HG02571 (cell line): ENCODE measurements at regions not wholly inside any gene's neighbourhood (a gene's known extent, or its start where the extent isn't known, plus 50 kb on each side); places are given as distances from the start of the nearest gene placed in this dataset.
"Not testable (repeated sequence)": the region's sequence is repeated elsewhere in the genome, so short reads cannot be mapped to it uniquely, and the experiment has no call there.

Source experiments
- ATAC-seq: cut with Tn5 transposase; IDR thresholded peaks from one replicate; pipeline ENCODE4 v1.9.1; 2021; ENCODE audit warnings: mild to moderate bottlenecking, moderate library complexity; ENCODE audit not compliant: unreplicated experiment

DNA sequence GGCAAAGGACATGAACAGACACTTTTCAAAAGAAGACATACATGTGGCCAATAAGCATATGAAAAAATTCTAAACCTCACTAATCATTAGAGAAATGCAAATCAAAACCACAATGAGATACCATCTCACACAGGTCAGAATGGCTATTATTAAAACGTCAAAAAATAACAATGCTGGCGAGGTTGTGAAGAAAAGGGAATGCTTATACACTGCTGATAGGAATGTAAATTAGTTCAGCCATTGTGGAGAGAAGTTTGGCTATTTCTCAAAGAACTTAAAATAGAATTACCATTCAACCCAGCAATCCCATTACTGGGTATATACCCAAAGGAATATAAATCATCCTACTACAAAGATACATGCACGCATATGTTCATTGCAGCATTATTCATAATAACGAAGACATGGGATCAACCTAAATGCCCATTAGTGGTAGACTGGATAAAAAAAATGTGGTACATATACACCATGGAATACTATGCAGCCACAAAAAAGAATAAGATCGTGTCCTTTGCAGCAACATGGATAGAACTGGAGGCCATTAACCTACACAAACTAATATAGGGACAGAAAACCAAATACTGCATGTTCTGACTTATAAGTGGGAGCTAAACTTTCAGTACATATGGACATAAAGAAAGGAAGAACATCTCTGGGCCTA lies 101.7 kb downstream of the KLF5 start:
- ATAC-seq, result not testable (repeated sequence)

DNA sequence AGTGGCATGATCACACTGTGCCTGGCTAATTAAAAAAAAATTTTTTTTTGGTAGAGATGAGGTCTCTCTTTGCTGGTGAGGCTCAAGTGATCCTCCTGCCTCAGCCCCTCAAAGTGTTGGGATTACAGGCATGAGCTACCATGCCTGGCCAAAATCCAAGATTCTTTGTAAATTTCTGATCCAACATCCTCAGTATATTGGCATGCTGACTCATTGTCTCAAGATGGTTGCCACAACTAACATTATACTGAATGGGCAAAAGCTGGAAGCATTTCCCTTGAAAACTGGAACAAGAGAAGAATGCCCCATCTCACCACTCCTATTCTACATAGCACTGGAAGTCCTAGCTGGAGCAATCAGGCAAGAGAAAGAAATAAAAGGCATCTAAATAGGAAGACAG lies 100.0 kb downstream of the KLF5 start:
- no peak for ATAC-seq

DNA sequence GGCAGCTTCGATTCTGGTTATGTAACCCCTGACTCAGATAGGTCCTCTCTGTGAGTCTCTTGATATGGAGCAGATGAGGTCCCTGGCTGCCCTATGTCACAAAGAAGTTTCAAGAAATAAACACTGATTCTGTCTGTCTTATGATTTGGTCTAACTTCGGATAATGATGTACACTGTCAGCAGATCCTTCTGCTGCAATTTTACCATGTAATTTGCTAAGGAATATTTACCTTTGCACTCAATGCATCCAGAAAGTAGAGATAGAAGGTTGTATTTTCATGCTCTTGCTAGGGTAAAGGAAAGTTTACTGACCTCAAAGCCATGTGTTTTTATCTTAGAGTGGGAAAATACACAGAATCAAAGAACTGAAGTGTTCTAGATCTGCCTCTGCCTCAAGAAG lies 98.2 kb downstream of the KLF5 start:
- ATAC-seq, result no peak

DNA sequence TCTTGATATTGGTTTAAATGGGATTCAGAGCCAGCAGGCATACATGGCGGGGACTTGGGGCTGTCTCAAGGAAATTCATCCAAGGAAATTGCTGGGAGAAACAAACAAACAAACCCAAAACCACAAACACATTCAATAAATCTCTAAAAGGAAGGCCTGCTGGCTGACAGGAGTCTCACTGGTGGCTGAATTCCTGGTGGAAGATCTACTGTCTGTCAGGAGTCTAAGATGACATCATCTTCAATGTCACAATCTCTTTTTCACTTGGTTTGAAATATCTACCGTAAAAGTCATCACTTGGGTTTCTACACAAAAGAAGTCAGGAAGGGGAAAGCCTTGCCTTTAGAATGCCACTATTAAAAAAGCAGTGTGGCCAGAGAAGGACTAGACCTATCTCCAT lies 87.9 kb downstream of the KLF5 start:
- no peak for ATAC-seq

DNA sequence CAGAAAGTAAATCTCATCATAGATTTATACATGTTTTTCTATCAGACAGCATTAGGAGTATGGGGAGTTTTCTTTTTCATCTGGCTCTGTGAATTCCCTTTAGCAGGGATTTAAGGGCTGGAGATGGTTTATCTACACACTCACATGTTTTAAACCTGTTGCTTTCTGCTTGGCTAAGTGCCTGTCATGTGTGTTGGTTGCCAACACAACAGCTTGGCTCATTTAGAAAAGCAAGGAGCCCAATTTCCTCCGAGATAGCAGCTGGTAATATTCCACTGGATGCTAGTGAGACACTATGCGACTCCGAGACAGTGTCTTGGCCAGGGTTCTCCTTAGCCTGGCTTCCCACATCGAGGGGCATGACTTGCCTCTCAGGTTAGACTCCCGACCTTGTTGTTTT lies 83.3 kb downstream of the KLF5 start:
- no peak for ATAC-seq

DNA sequence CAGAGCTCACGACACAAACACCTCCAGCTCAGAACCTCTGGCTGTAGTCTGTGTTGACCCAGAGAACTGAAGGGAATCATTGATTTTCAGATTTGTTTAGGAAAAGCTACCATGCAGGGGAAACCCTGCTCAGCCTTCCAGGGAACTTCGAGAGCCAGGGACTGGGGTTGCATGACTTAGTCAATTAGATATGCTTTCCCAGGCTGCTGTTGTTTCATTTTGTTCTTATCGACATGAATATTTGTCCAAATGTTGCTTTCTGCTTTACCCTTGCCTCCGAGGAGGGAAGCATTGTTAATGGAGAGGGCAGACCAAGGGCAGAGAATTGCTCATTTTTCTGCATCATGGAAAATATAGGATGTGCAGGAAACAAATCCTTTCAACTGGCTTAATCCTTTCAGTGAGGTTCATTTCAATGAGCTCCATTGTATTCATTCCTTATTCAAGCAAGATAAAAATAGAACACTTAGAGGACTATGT lies 82.5 kb downstream of the KLF5 start:
- no peak for ATAC-seq

DNA sequence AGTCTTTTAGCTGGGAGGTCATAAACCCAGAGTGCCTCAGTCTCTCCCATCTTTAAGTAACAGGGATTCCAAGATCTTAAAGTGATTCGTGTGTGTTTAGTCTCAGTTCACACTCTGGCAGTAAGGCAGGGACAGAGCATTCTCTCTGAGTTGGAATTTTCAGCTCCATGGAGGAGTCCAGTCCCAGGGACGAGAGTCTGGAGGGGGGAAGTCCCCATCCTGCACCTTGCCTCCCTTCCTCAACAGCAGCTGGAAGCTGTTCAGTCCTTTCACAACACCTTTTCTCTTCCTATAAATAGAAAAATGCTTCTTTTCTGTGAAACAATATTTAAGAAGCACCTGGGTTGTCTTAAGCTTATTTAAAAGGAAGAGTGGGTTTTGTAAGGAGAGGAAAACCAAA lies 82.0 kb downstream of the KLF5 start:
- no peak for ATAC-seq

DNA sequence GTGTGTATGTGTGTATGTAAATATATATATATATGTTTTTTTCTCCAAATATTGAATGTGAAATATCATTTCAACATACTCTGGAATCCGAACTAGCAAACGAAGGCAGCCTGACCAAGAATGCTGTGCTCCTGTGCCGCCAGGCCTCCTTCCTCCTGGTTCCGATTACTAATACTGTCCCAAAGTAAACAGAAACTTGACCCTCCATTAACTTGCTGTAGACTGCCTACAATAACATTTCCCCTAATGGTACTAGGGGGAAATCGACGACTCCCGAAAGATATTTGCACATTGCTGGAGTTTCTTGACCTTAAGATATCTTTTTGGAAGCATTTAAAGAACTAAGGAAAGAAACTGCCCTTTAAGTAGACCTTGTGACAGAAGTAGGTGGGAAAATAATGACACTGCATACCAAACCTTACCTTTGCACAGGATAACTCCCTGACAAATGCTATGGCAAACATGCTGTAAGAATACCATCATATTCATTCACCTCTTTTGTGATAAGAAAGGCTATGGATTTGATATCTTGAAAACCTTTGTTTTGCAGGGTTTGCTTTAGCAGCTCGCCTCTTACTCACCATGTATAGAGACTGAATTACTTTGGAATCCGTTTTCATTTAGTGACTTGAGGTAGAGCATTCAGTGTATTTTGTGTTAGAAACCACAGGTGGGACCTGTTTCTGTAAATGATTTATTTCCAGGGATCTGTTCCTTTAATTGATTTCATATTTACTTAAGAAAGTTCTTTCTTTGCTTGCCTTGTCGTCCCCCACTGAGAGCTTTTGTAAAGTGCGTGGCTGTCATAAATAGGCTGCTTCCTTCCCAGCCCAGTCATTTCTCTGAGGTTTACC lies 80.1 kb downstream of the KLF5 start:
- ATAC-seq, result no peak

DNA sequence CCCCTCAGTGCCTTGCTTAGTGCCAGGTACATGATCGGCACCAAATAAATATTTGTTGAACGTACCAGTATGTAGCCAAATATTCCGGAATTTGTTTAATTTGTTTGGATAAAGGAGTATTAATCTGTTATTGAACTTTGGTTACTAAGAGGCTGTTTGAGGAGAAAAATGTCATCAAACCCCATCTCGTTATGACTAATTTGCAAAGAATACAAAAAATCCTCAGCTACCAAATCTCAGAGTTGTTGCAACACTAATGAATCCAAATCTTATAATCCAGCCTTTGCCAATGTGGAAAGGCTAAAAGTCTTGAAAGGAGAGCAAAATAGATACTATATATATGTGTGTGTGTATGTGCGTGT lies 79.5 kb downstream of the KLF5 start:
- ATAC-seq, result no peak

DNA sequence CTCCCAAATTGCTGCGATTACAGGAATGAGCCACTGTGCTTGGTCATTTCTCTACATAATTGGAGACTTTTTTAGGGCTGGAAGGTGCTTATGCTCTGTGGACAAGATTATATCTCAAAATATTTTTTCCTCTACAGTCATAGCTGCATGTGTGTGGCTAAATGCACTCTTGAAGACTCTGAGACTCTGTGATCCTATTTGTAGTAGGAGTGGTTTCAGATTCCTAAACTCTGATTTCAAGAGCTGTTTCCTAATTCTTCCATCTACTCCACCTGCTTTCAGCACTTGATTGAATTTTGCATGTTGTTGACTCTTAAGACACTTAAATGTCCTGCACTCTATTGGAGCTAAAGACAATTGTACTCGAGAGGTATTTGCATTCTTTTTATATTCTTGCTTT lies 78.0 kb downstream of the KLF5 start:
- ATAC-seq, result no peak

DNA sequence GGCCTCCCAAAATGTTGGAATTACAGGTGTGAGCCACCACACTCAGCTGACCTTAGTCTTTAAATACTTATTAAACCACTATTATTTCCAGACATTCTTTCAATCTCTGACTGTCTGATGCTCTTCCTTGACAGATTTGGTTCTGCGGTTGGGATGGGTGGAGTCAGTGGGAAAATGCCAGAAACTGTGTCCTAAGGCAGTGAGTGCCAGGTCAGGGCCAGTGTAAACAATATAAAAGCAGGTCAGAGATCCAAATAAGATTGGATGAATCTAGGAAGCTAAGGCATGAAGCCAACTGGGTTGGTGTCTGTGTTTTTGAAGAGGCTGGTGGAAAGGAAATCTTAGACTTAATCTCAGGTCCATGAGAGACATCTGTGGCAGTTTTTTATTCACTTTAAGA lies 74.7 kb downstream of the KLF5 start:
- no peak for ATAC-seq

DNA sequence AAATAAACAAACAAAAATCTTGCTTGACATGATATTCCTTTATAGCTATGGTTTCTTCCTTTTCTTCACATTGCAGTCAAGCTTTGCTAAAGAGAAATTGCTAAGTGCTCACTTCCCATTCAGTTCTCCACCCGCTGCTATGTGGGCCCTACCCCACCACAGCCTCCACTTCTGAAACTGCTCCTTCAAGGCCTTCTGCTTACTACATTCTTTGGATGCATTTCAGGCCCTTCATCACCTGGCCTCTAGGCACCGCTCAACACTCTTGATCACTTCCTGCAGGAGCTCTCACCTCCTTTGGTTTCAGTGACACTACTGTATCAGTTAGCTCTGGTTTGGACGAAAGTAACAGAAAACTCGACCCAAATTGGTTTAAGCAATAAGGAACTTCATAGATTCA lies 72.4 kb downstream of the KLF5 start:
- ATAC-seq, result no peak

DNA sequence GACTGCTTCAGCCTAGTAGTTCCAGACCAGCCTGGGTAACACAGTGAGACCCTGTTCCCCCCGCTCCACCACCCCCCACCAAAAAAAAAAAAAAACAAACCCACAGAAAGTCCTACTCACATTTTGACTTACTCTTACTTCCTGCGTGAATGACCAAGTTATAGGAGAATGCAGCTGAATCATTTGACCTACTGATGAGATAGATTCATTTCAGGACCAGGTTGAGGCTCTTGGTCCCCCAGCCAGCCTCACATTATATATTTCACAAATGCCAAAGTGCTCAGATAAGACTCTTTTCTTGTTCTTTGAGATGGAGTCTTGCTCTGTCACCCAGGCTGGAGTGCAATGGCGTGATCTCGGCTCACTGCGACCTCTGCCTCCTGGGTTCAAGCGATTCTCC lies 70.2 kb downstream of the KLF5 start:
- ATAC-seq, result no peak
